IMR-90 (cell line): ENCODE measurements at regions not wholly inside any gene's neighbourhood (a gene's known extent, or its start where the extent isn't known, plus 50 kb on each side); places are given as distances from the start of the nearest gene placed in this dataset.

Experiments used
- ATAC-seq: fragments of 200-7000 bp; cut with Tn5 transposase; 2 replicates; pipeline ENCODE4 v1.9.1; 2020; ENCODE audit warnings: low read depth, mild to moderate bottlenecking, moderate library complexity
- BruUV-seq: library from RNA; stranded (reverse); fragments of 400-500 nt; replicated peaks from 2 replicates; lab custom pipeline; 2021; lab: Mats Ljungman, UMichigan
- CTCF ChIA-PET: fragments of 300-600 bp; formaldehyde crosslinking; extraction: SDS; loops from one replicate; lab custom pipeline; 2021; ENCODE audit warnings: antibody characterized with exemption; lab: Yijun Ruan, JAX
- POLR2A ChIA-PET: fragments of 300-600 bp; sonication (Branson Sonifier 250); formaldehyde crosslinking; loops from one replicate; lab custom pipeline; 2022; ENCODE audit warnings: antibody characterized with exemption; ENCODE audit not compliant: unreplicated experiment; lab: Charles Lee
- DNase-seq: peaks from one replicate; pipeline ENCODE4 v3.0.0; 2013
- H2AFZ ChIP-seq: replicated peaks from 2 replicates; pipeline ENCODE3; 2013; ENCODE audit warnings: low read length, mild to moderate bottlenecking; ENCODE audit not compliant: poor library complexity
- H2AK5ac ChIP-seq: 2 replicates; pipeline ENCODE4 v1.6.1; 2013; ENCODE audit warnings: low read depth, low read length, inconsistent platforms
- H2AK9ac ChIP-seq: replicated peaks from 2 replicates; pipeline ENCODE3; 2013; ENCODE audit warnings: mild to moderate bottlenecking, low read depth, low read length, moderate library complexity; ENCODE audit not compliant: poor library complexity
- H2BK120ac ChIP-seq: 2 replicates; pipeline ENCODE4 v1.6.1; 2013; ENCODE audit warnings: low read depth, low read length, inconsistent platforms
- H2BK15ac ChIP-seq: 3 replicates; pipeline ENCODE4 v1.6.1; 2013; ENCODE audit warnings: low read depth, low read length, inconsistent platforms
- H2BK20ac ChIP-seq: 2 replicates; pipeline ENCODE4 v1.6.1; 2013; ENCODE audit warnings: low read depth, mild to moderate bottlenecking, inconsistent platforms, low read length, moderate library complexity
- H2BK5ac ChIP-seq: 2 replicates; pipeline ENCODE4 v1.6.1; 2013; ENCODE audit warnings: mild to moderate bottlenecking, low read depth, low read length, inconsistent platforms; ENCODE audit not compliant: poor library complexity, severe bottlenecking
- H3K14ac ChIP-seq: replicated peaks from 2 replicates; pipeline ENCODE4 v1.6.1; 2013; ENCODE audit warnings: low read depth, low read length, inconsistent platforms
- H3K18ac ChIP-seq: 2 replicates; pipeline ENCODE4 v1.6.1; 2013; ENCODE audit warnings: low read depth, low read length, control low read depth
- H3K23ac ChIP-seq: 2 replicates; pipeline ENCODE4 v1.6.1; 2013; ENCODE audit warnings: low read depth, low read length, inconsistent platforms
- H3K27ac ChIP-seq: 2 replicates; pipeline ENCODE4 v1.5.1; 2013; ENCODE audit warnings: mild to moderate bottlenecking, control low read depth, low read length; ENCODE audit not compliant: insufficient read depth
- H3K27me3 ChIP-seq: 2 replicates; pipeline ENCODE4 v1.6.1; 2013; ENCODE audit warnings: low read length; ENCODE audit not compliant: control insufficient read depth, insufficient read depth
- H3K36me3 ChIP-seq: 2 replicates; pipeline ENCODE4 v1.6.1; 2013; ENCODE audit warnings: low read length, mixed read lengths; ENCODE audit not compliant: control insufficient read depth, insufficient read depth
- H3K4ac ChIP-seq: 2 replicates; pipeline ENCODE4 v1.6.1; 2013; ENCODE audit warnings: low read depth, low read length, inconsistent platforms
- H3K4me1 ChIP-seq: 2 replicates; pipeline ENCODE4 v1.6.1; 2013; ENCODE audit warnings: low read length, mixed read lengths; ENCODE audit not compliant: control insufficient read depth, insufficient read depth
- H3K4me2 ChIP-seq: 2 replicates; pipeline ENCODE4 v1.6.1; 2013; ENCODE audit warnings: low read depth, mild to moderate bottlenecking, control low read depth, low read length, moderate library complexity
- H3K4me3 ChIP-seq: 2 replicates; pipeline ENCODE4 v1.5.1; 2013; ENCODE audit warnings: low read depth, mild to moderate bottlenecking, control low read depth, low read length, moderate library complexity; ENCODE audit not compliant: insufficient read depth
- H3K56ac ChIP-seq: 2 replicates; pipeline ENCODE4 v1.6.1; 2013; ENCODE audit warnings: low read length, inconsistent platforms; ENCODE audit not compliant: insufficient read depth; ENCODE audit errors: extremely low read depth
- H3K79me1 ChIP-seq, 2 experiments: 2 replicates each; pipeline ENCODE4 v1.6.1; 2013; ENCODE audit warnings: low read length in 2 of 2, inconsistent platforms in 1 of 2, low read depth in 1 of 2
- H3K9ac ChIP-seq: 2 replicates; pipeline ENCODE4 v1.6.1; 2013; ENCODE audit warnings: low read depth, low read length, control low read depth
- H3K9me1 ChIP-seq: 2 replicates; pipeline ENCODE4 v1.6.1; 2013; ENCODE audit warnings: low read length, inconsistent platforms; ENCODE audit not compliant: insufficient read depth
- H3K9me3 ChIP-seq: 2 replicates; pipeline ENCODE4 v1.6.1; 2013; ENCODE audit warnings: low read length; ENCODE audit not compliant: control insufficient read depth, insufficient read depth
- H4K20me1 ChIP-seq: 2 replicates; pipeline ENCODE4 v1.6.1; 2013; ENCODE audit warnings: low read length, inconsistent platforms; ENCODE audit not compliant: insufficient read depth
- H4K5ac ChIP-seq: 2 replicates; pipeline ENCODE4 v1.6.1; 2013; ENCODE audit warnings: mild to moderate bottlenecking, low read depth, low read length, control low read depth
- H4K8ac ChIP-seq, 2 experiments: 2 replicates each; pipeline ENCODE4 v1.6.1; 2013; ENCODE audit warnings: low read depth in 2 of 2, low read length in 2 of 2, control low read depth in 1 of 2, inconsistent platforms in 1 of 2
- H4K91ac ChIP-seq: 2 replicates; pipeline ENCODE4 v1.6.1; 2013; ENCODE audit warnings: low read depth, low read length, inconsistent platforms; ENCODE audit not compliant: insufficient read depth
- BHLHE40 ChIP-seq: fragments of 150-350 bp; IDR thresholded peaks from 2 replicates; pipeline ENCODE4 v1.6.1; 2016; ENCODE audit warnings: mild to moderate bottlenecking, low read depth, low read length
- FOS ChIP-seq: fragments of 150-350 bp; IDR thresholded peaks from 2 replicates; pipeline ENCODE4 v1.6.1; 2016; ENCODE audit warnings: low read depth, low read length
- MAFK ChIP-seq: IDR thresholded peaks from 2 replicates; pipeline ENCODE4 v1.6.1; 2012; ENCODE audit warnings: low read depth, low read length, improper control_type of control experiment
- WGBS, 2 experiments: methylation state at CpG; one replicate each; pipeline versions ENCODE4 v1.1.5 to v1.1.7; 2013; ENCODE audit warnings: missing lambda C conversion rate in 2 of 2; ENCODE audit not compliant: insufficient read length in 1 of 2; ENCODE audit errors: extremely low coverage in 2 of 2; 5-methylcytosine and 5-hydroxymethylcytosine counted together
- dilution Hi-C: fragments of 300-500 bp; cut with HindIII; formaldehyde crosslinking; loops from one replicate; pipeline ENCODE4 v1.14.3; 2018; ENCODE audit warnings: low sequenced_read_pairs; ENCODE audit not compliant: unreplicated experiment
- in situ Hi-C: fragments of 300-500 bp; cut with MboI; formaldehyde crosslinking; loops from 3 replicates; pipeline ENCODE4 v1.14.3; 2019; ENCODE audit warnings: low sequenced_read_pairs, inconsistent platforms, mixed read lengths
- intact Hi-C: fragments of 100-400 bp; cut with micrococcal nuclease; formaldehyde crosslinking; loops from 2 replicates; pipeline ENCODE4 v1.10.0; 2022

DNA sequence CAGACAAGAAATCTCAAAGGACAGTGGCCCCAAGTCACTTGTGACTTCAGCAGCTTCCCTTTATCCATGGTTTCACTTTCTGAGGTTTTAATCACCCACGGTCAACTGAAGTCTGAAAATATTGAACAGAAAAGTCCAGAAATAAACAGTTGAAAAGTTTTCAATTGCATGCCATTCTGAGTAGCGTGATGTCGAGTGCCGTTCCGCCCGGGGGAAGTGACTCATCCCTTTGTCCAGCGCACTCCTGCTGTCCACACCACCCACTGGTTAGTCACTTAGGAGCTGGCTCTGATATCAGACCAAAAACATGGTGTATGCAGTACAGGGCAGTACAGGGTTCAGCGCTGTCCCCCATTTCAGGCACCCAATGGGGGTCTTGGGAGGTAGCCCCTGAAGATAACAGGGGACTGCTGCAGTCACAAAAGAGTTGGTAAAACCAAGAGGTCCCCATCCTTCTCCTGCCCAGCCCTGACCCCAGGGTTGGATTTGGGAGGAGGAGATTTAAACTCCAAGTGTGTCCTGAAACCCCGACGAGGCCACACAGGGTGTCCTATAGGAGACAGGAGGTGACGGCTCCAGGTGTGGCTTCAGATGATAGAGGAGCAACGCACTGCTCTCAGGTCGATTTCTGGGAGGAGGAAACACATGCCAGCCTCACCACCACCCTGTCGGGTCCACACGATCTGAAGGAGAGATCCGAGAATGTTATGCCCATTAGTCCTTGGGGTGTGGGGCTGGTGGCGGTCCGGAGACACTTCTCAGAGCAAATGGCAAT lies 390.1 kb downstream of the CTTN start:
- H2AK9ac ChIP-seq, result peak overlapping the region; percentile 47
- 0 out of 2 replicates have a peak, but pooled peaks cover 3% of the 10 kb centered on the region for H3K9me1 ChIP-seq
- no peaks in the 10 kb centered on the region for H3K27me3 ChIP-seq
- peak overlapping the region; percentile 39; the same call in 1 of the 2 replicates for H3K23ac ChIP-seq
- peak overlapping the region; percentile 80 for H2BK5ac ChIP-seq
- peak overlapping the region; percentile 85 for H3K4ac ChIP-seq
- peak overlapping the region; percentile 88 for H2BK20ac ChIP-seq
- DNase-seq (peak; percentile 89), ATAC-seq (peak; percentile 95)
- no peaks in the 10 kb centered on the region for H4K20me1 ChIP-seq
- no peak overlapping the region for H3K9ac ChIP-seq
- dilution Hi-C loops (no loop called here), in situ Hi-C loops (no loop called here), intact Hi-C loops (no loop called here)
- no TSS peak for BruUV-seq
- H3K18ac ChIP-seq, result peak overlapping the region; percentile 85
- peak overlapping the region; percentile 88 for H2BK120ac ChIP-seq
- no peaks in the 10 kb centered on the region for H3K36me3 ChIP-seq
- peak overlapping the region; percentile 83 for H4K91ac ChIP-seq
- H3K4me1 ChIP-seq, result peaks cover 12% of the 10 kb centered on the region
- H3K4me3 ChIP-seq, result no peak overlapping the region
- H2AK5ac ChIP-seq, result peak overlapping the region; percentile 76
- H3K79me1 ChIP-seq, result peaks cover 0 to 2% of the 10 kb centered on the region in 2 experiments; a peak in 1 of 4 replicates
- CTCF ChIA-PET, result no interaction called here
- H3K14ac ChIP-seq, result peak overlapping the region; percentile 67
- H3K9me3 ChIP-seq, result peaks cover 2% of the 10 kb centered on the region
- H4K8ac ChIP-seq, result peak overlapping the region; percentile 58 to 82
- H3K4me2 ChIP-seq, result peak overlapping the region; percentile 72; the same call in 1 of the 2 replicates
- 0 out of 2 replicates have a peak overlapping the region, but pooled peaks have one; percentile 19 for H3K56ac ChIP-seq
- H3K27ac ChIP-seq, result peak overlapping the region; percentile 84
- peak overlapping the region; percentile 82 for H2BK15ac ChIP-seq
- TF ChIP-seq BHLHE40 (peak; percentile 89), FOS (peak; percentile 97), MAFK (no peak)
- POLR2A ChIA-PET, result no interaction called here
- peak overlapping the region; percentile 76 for H2AFZ ChIP-seq
- peak overlapping the region; percentile 77 for H4K5ac ChIP-seq
- no CpG with 5 or more reads among the region's 18 CpGs for WGBS, 2 experiments
